Left colon (tissue), 2 donors: ENCODE measurements at regions not wholly inside any gene's neighbourhood (a gene's known extent, or its start where the extent isn't known, plus 50 kb on each side); places are given as distances from the start of the nearest gene placed in this dataset.
"Not testable (repeated sequence)": the region's sequence is repeated elsewhere in the genome, so short reads cannot be mapped to it uniquely, and the experiment has no call there.

Experiments used
- ATAC-seq: fragments of 200-7000 bp; cut with Tn5 transposase; one replicate; pipeline ENCODE4 v1.9.1; 2020; ENCODE audit warnings: mild to moderate bottlenecking, moderate library complexity
- DNase-seq, 2 donors: peaks; one replicate each; pipeline ENCODE4 v3.0.0-alpha.2; 2020
- intact Hi-C, 2 donors: fragments of 100-400 bp; cut with DNase I in 1 of 2; cut with micrococcal nuclease in 1 of 2; formaldehyde crosslinking; loops; one replicate each; pipeline versions ENCODE4 v1.11.2 to v1.14.0; 2022; cut with DNase I, micrococcal nuclease
- donor health status: DM: no; HTN: no; CAD: no.
- donor health status: DM: yes; HTN: yes; CAD: no.

DNA sequence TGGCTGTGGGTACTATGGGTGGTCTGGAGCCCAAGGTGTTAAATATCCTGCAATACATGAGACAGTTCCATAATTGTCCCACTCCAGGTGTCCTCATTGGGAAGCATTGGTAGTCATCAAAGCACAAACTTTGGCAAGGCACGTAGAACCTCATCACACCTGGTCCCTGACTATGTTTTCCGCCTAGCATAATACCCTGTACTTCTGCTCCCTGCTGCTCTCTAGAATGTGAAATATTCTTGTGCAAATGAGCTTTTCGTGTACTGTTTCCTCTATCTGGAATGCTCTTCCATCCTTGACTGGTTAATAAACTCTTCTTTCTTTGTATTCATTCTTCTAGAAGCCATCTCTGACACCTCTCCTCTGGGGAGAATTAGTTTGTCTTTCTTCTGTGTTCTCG lies 103.2 kb downstream of the EBLN2 start:
- intact Hi-C loops: no loop called here
- ATAC-seq (no peak), DNase-seq (no peak)

- intact Hi-C loops: no loop called here
- no peak for ATAC-seq
- no peak for DNase-seq
These were observed 114.2 kb downstream of the EBLN2 start for GRCh38 chr3:73175698-73176097.

DNA sequence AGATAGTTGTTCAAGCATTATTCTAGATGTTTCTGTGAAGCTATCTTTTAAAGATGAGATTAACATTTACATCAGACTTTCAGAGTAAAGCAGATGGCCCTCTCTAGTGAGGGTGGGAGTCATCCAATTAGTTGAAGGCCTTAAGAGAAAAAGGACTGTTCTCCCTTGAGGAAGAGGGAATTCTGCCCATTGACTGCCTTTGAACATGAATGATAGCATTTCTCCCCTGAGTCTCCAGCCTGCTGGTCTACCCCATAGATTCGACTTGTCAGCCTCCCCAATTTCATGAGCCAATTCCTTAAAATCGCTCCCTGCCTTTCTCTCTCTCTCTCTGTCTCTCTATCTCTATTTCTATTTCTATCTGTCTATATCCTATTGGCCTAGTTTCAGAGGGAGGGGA lies 115.5 kb downstream of the EBLN2 start:
- ATAC-seq (no peak), DNase-seq (no peak)
- intact Hi-C loops: no loop called here

DNA sequence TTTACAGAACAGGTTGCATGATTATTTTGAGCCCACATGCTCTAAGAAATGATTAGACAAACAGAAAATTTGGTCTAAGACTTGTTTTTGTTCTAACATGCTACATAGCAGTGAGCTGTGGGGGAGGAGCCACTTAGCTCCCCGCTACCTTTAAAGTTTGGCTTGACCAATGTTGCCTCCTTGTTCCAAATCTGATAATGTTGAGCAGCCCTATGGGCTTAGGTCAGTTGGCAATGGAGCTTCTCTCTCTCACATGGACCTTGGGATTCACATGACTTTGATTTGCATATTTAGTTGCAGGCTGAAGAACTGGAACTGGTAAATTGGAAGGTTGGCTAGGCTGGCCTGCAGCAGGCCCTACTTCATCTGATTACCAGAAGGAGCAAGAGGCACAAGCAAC lies 116.4 kb downstream of the EBLN2 start:
- intact Hi-C loops: no loop called here
- ATAC-seq (no peak), DNase-seq (no peak)

GRCh38 chr3:73179601-73180000 lies 118.1 kb downstream of the EBLN2 start:
- intact Hi-C loops: no loop called here
- DNase-seq: no peak
- ATAC-seq: no peak

- intact Hi-C loops: no loop called here
- no peak for ATAC-seq
These were observed 125.3 kb downstream of the EBLN2 start for GRCh38 chr3:73186741-73187140.

DNA sequence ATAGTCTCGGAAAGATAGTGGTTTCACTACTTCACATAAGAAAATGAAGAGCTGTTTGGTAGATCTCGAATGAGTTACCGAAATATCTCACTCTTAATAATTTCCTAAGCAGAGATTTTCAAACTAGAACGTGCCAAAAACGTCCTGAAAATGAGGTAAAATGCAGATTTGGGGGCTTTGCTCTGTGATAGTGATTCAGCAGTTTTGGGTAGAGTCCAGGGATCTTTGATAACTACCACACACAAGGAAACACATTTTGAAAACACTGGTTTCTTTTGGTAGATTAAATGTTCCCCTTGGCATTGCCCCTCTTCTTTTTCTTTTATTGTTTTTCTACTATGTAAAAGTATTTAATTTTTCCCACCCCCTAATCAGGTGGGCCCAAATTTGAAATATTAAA lies 125.9 kb downstream of the EBLN2 start:
- DNase-seq (no peak), ATAC-seq (no peak)
- intact Hi-C loops: no loop called here

More at GRCh38 chr3:73186741-73187140, 125.3 kb downstream of the EBLN2 start:
- no peak for DNase-seq

- ATAC-seq: no peak
- intact Hi-C loops: no loop called here
These were observed 127.2 kb downstream of the EBLN2 start for GRCh38 chr3:73188707-73189106.

DNA sequence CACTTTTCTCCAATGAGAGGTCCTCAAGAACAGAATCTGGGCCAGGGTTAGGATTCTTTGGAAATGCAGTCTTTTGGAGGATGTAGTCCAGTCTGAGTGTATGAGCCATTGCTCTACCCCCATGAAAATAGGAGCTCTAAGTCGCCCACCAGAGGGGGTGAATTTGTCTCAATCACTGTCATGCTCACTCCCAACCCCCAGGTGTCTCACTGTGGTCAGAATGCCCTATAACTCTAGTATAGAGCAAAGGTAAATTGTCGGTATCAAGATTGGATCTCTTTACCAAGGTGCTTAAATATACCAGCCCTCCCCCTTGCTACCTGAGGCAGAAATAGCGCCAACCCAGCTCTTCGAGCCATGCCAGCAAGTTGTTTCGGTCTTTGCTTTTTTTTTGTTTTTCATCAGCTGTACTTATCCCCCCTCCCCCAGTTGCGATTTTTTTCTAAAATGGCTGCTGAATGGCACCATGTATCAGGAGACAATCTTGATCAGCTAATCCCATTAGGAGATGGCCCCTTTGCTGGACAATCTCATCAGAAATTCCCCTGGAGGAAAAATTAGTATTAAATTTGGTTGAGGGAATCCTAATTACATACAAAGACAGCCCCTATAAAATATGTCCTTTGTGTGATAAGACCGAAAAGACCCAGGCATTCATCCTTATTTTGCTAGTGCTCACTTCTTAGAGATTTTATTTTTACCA lies 130.7 kb downstream of the EBLN2 start:
- DNase-seq (no peak), ATAC-seq (no peak)
- intact Hi-C loops: no loop called here

More at GRCh38 chr3:73188707-73189106, 127.2 kb downstream of the EBLN2 start:
- no peak for DNase-seq

DNA sequence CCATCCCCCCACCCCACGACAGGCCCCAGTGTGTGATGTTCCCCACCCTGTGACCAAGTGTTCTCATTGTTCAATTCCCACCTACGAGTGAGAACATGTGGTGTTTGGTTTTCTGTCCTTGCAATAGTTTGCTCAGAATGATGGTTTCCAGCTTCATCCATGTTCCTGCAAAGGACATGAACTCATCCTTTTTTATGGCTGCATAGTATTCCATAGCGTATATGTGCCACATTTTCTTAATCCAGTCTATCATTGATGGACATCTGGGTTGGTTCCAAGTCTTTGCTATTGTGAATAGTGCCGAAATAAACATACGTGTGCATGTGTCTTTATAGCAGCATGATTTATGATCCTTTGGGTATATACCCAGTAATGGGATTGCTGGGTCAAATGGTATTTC lies 132.5 kb downstream of the EBLN2 start:
- DNase-seq, intact Hi-C loops: not testable (repeated sequence)

DNA sequence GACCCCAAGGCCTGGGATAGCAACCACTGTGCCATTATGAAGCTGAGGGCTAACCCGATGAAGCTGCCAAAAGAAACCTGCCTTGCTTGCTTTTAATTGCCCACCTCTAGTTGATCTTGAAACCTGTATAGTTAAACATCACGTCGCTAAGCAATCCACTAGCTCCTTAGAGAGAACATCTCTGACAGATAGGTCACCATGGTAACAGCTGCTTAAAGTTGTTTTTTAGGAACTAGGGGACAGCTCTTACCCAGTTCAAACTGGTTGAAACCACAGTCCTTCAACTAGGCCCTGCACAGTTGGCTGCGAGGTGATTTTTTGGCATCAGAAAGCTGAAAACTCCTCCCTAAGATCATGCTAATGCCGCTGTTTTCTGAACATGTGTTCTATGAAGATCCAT lies 135.7 kb downstream of the EBLN2 start:
- no peak for ATAC-seq
- no peak for DNase-seq
- intact Hi-C loops: no loop called here

More for the DNA sequence above, 132.5 kb downstream of the EBLN2 start:
- not testable (repeated sequence) for ATAC-seq

DNA sequence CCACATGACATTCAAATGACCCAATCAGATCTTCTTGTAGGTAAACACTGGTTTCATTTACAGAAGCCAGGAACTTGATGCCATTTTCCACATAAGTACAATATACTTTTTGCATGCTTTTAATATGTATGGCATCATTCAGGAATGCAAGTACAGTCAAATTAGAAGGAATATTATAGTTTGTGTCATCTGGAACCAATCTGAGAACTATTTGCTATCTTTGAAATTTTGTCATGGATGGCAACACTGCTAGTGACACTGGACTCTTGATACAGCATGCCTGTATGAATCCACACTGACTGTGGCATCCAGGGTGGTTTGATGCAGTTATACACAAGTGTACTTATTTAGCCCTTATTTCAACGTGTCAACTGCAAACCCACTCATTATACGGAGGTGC lies 141.6 kb downstream of the EBLN2 start:
- DNase-seq (no peak), ATAC-seq (no peak)
- intact Hi-C loops: no loop called here

DNA sequence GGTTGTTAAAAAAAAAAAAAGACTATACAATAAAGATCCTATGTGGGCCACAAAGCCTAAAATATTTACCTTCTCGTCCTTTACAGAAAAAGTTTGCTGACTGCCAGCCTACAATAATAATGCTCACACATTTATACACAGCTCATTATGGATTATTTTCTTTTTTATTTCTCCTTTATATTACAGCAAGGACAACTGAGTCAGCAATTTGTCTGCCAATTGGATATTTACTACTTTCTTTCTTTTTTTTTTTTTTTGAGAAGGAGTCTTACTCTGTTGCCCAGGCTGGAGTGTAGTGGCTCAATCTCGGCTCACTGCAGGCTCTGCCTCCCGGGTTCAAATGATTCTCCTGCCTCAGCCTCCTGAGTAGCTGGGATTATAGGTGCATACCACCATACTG lies 142.2 kb downstream of the EBLN2 start:
- ATAC-seq: no peak
- intact Hi-C loops: no loop called here
- DNase-seq: no peak

DNA sequence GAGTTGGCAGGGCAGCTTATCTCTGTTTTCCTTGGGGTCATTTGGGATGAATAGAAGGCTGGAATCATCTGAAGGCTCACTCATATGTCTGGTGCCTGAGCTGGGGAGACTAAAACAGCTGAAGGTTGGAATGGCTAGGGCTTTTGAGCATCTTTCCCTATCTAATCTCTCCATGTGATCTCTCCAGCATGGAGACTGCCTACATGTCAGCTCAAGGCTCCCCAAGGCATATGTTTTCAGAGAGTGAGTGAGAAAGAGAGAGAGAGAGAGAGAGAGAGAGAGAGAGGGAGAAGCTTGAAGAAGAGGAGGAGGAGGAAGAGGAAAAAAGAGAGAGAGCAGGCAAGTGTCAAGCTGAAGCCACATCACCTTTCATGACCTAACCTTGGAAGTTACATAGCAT lies 143.4 kb downstream of the EBLN2 start:
- DNase-seq (no peak), ATAC-seq (no peak)
- intact Hi-C loops: no loop called here

- intact Hi-C loops: no loop called here
- no peak for DNase-seq
- ATAC-seq: no peak
These were observed 144.6 kb downstream of the EBLN2 start for GRCh38 chr3:73206030-73206429.

GRCh38 chr3:73207946-73208440 lies 146.5 kb downstream of the EBLN2 start:
- intact Hi-C loops: no loop called here
- DNase-seq (no peak), ATAC-seq (no peak)

GRCh38 chr3:73210759-73211158 lies 149.3 kb downstream of the EBLN2 start:
- intact Hi-C loops: no loop called here
- ATAC-seq (no peak), DNase-seq (no peak)

- ATAC-seq (no peak), DNase-seq (no peak)
- intact Hi-C loops: no loop called here
These were observed 151.2 kb downstream of the EBLN2 start for GRCh38 chr3:73212683-73213082.

DNA sequence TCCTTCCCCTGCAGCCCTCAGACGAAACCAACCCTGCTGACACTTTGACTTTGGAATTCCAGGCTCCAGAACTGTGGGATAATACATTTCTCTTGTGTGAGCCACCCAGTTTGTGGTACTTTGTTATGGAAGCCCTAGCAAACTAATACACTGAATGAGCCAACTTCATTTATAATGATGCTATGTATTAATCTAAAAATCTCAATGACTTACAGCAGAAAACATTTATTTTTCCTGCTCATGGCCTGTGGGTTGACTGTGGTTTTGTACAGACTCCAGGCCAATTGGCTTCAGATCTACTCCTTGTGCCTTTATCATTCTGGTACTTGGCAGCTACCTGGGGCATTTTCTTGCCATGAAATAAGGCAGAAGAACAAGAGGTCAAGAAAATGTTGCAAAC lies 152.4 kb downstream of the EBLN2 start:
- intact Hi-C loops: no loop called here
- DNase-seq (no peak), ATAC-seq (no peak)

DNA sequence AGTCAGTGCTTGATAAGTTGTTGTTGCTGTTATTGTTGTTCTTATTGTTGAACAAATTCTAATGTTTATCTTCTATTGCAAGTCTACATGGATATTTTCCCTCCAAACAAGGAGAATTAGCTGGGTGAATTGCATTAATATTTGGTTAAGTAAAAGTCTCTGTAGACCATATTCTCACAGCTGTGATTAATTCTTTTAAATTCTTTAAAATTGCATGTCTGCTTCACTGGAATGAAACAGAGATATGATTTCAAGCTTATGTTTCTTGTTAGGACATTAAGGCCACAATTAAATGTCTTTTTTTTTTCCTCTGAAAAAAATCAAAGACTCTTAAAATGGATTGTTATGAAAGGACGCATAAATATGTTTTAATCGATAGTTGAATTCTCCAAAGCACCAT lies 153.4 kb downstream of the EBLN2 start:
- intact Hi-C loops: no loop called here
- no peak for ATAC-seq
- no peak for DNase-seq

DNA sequence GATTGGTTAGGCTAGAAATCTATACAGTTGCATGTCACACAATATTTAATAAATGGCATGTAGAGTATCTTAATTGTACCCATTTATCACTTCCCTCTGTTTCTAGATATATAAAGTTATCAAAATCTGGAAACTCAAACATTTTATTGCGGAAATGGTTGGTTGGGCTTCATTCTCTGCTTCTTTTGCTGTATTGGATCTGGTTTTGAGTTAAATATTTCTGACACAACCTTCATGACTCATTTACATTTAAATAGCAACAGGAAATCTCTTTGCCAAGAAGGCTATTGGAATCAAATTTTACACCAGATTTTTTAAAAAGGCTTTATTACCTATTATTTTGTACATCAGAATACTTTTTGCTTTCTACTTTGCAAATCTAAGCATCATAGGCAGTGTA lies 153.8 kb downstream of the EBLN2 start:
- intact Hi-C loops: no loop called here
- DNase-seq (no peak), ATAC-seq (no peak)
